HCT116 (cell line): ENCODE measurements at regions not wholly inside any gene's neighbourhood (a gene's known extent, or its start where the extent isn't known, plus 50 kb on each side); places are given as distances from the start of the nearest gene placed in this dataset.

Experiments
- ATAC-seq: fragments of 200-7000 bp; cut with Tn5 transposase; 2 replicates; pipeline ENCODE4 v1.9.1; 2020; ENCODE audit warnings: mild to moderate bottlenecking, moderate library complexity
- BruUV-seq: library from RNA; stranded (reverse); fragments of 400-500 nt; replicated peaks from 2 replicates; lab custom pipeline; 2021; lab: Mats Ljungman, UMichigan
- CTCF ChIA-PET: fragments of 300-600 bp; sonication (Branson Sonifier 250); formaldehyde crosslinking; loops from one replicate; lab custom pipeline; 2021; ENCODE audit warnings: antibody characterized with exemption; lab: Charles Lee
- POLR2A ChIA-PET: fragments of 300-600, 350-600 bp; sonication (Branson Sonifier 250); formaldehyde crosslinking; loops from one replicate; lab custom pipeline; 2021; ENCODE audit warnings: antibody characterized with exemption; lab: Charles Lee
- RAD21 ChIA-PET, 2 experiments: fragments of 300-600 bp; sonication (Branson Sonifier 250); formaldehyde crosslinking; loops; one replicate each; lab custom pipeline; 2023; ENCODE audit warnings: low total read pairs in 2 of 2; ENCODE audit not compliant: uncharacterized antibody in 2 of 2, unreplicated experiment in 2 of 2, low non-redundant PET in 1 of 2; lab: Charles Lee
- DNase-seq: peaks from one replicate; pipeline ENCODE4 v3.0.0-alpha.2; 2010; ENCODE audit warnings: low read depth, low spot score
- H2AFZ ChIP-seq: fragments of 200-600 bp; shearing (Covaris generic), sonication (generic); 2 replicates; pipeline ENCODE4 v1.6.1; 2017; ENCODE audit warnings: low read depth, mixed run types, mixed read lengths, antibody characterized with exemption, low read length; ENCODE audit not compliant: poor library complexity, severe bottlenecking
- H3K27ac ChIP-seq: 2 replicates; pipeline ENCODE4 v1.5.1; 2012; ENCODE audit warnings: low read depth, low read length
- H3K27me3 ChIP-seq: fragments of 200-600 bp; sonication (generic); 2 replicates; pipeline ENCODE4 v1.6.1; 2016; ENCODE audit warnings: mixed run types, low read length, mixed read lengths; ENCODE audit not compliant: insufficient read depth
- H3K36me3 ChIP-seq, 2 experiments: fragments of 200-500 bp in 1 of 2; fragments of 200-600 bp in 1 of 2; sonication (Bioruptor generic) in 1 of 2; sonication (generic) in 1 of 2; 2 replicates each; pipeline versions ENCODE4 v1.5.1 to v1.6.1; 2014 to 2016; ENCODE audit warnings: low read length in 2 of 2, inconsistent platforms in 1 of 2, mixed read lengths in 1 of 2, mixed run types in 1 of 2; ENCODE audit not compliant: insufficient read depth in 2 of 2, control insufficient read depth in 1 of 2
- H3K4me1 ChIP-seq, 2 experiments: fragments of 200-600 bp in 1 of 2; sonication (generic) in 1 of 2; 2 replicates each; pipeline versions ENCODE4 v1.5.1 to v1.6.1; 2012 to 2017; ENCODE audit warnings: low read length in 2 of 2, inconsistent platforms in 1 of 2, mild to moderate bottlenecking in 1 of 2, mixed read lengths in 1 of 2, mixed run types in 1 of 2, moderate library complexity in 1 of 2; ENCODE audit not compliant: insufficient read depth in 2 of 2, control insufficient read depth in 1 of 2
- H3K4me2 ChIP-seq: fragments of 200-600 bp; sonication (generic); 2 replicates; pipeline ENCODE4 v1.6.1; 2017; ENCODE audit warnings: mixed run types, low read length, mixed read lengths
- H3K4me3 ChIP-seq, 2 experiments: fragments of 200-600 bp in 1 of 2; sonication (generic) in 1 of 2; replicated peaks in 1 of 2; 2 replicates each; pipeline ENCODE4 v1.5.1; 2011 to 2016; ENCODE audit warnings: low read length in 2 of 2, control low read depth in 1 of 2, low read depth in 1 of 2, mild to moderate bottlenecking in 1 of 2, mixed read lengths in 1 of 2, mixed run types in 1 of 2
- H3K79me2 ChIP-seq: fragments of 200-600 bp; sonication (generic); 2 replicates; pipeline ENCODE4 v1.6.1; 2017; ENCODE audit warnings: mild to moderate bottlenecking, mixed run types, low read length, moderate library complexity, mixed read lengths; ENCODE audit not compliant: insufficient read depth
- H3K9ac ChIP-seq: fragments of 200-600 bp; sonication (generic); 2 replicates; pipeline ENCODE4 v1.6.1; 2016; ENCODE audit warnings: low read length, mixed read lengths
- H3K9me2 ChIP-seq: fragments of 200-600 bp; sonication (generic), shearing (Covaris generic); 2 replicates; pipeline ENCODE4 v1.6.1; 2017; ENCODE audit warnings: mixed run types, mild to moderate bottlenecking, moderate library complexity; ENCODE audit not compliant: insufficient read depth
- H3K9me3 ChIP-seq, 2 experiments: fragments of 200-500 bp in 1 of 2; fragments of 200-600 bp in 1 of 2; sonication (Bioruptor generic) in 1 of 2; sonication (generic) in 1 of 2; 2 replicates each; pipeline ENCODE4 v1.6.1; 2014 to 2017; ENCODE audit warnings: low read length in 2 of 2, mixed read lengths in 2 of 2, inconsistent platforms in 1 of 2, low read depth in 1 of 2, mild to moderate bottlenecking in 1 of 2, mixed run types in 1 of 2, moderate library complexity in 1 of 2; ENCODE audit not compliant: control insufficient read depth in 1 of 2, insufficient read depth in 1 of 2
- H4K20me1 ChIP-seq: fragments of 200-600 bp; sonication (generic), shearing (Covaris generic); 2 replicates; pipeline ENCODE4 v1.6.1; 2017; ENCODE audit warnings: mixed run types, mild to moderate bottlenecking, moderate library complexity; ENCODE audit not compliant: insufficient read depth
- CBX3 ChIP-seq: IDR thresholded peaks from 2 replicates; pipeline ENCODE4 v1.6.1; 2012; ENCODE audit warnings: low read depth
- EGR1 ChIP-seq: IDR thresholded peaks from 2 replicates; pipeline ENCODE4 v1.6.1; 2012; ENCODE audit warnings: low read depth
- EZH2 ChIP-seq: fragments of 200-600 bp; sonication (generic); IDR thresholded peaks from 2 replicates; pipeline ENCODE4 v1.6.1; 2017; ENCODE audit warnings: antibody characterized with exemption, mixed run types
- EZH2phosphoT487 ChIP-seq: fragments of 200-600 bp; IDR thresholded peaks from 2 replicates; pipeline ENCODE4 v1.6.1; 2018; ENCODE audit warnings: antibody characterized with exemption, borderline replicate concordance
- FOSL1 ChIP-seq: IDR thresholded peaks from 2 replicates; pipeline ENCODE4 v1.6.1; 2012; ENCODE audit warnings: low read depth
- JUND ChIP-seq: IDR thresholded peaks from 2 replicates; pipeline ENCODE4 v1.6.1; 2012
- POLR2AphosphoS5 ChIP-seq: IDR thresholded peaks from 2 replicates; pipeline ENCODE4 v1.6.1; 2011; ENCODE audit warnings: mild to moderate bottlenecking, low read depth, low read length, moderate library complexity
- RAD21 ChIP-seq: IDR thresholded peaks from 2 replicates; pipeline ENCODE4 v1.6.1; 2012; ENCODE audit warnings: low read depth, mild to moderate bottlenecking
- SP1 ChIP-seq: IDR thresholded peaks from 2 replicates; pipeline ENCODE4 v1.6.1; 2012; ENCODE audit warnings: low read depth
- SRF ChIP-seq: IDR thresholded peaks from 2 replicates; pipeline ENCODE4 v1.6.1; 2012; ENCODE audit warnings: low read depth
- YY1 ChIP-seq: IDR thresholded peaks from 2 replicates; pipeline ENCODE4 v1.6.1; 2011; ENCODE audit warnings: low read length, low read depth, moderate library complexity, mild to moderate bottlenecking; ENCODE audit not compliant: insufficient replicate concordance; ENCODE audit errors: extremely low read depth
- ZFX ChIP-seq: fragments of 450-650 bp; IDR thresholded peaks from 2 replicates; pipeline ENCODE4 v1.6.1; 2017
- ZNF274 ChIP-seq: fragments of 200-500 bp; sonication (Bioruptor generic); IDR thresholded peaks from 2 replicates; pipeline ENCODE4 v1.6.1; 2014; ENCODE audit warnings: mild to moderate bottlenecking, low read depth, low read length, inconsistent platforms
- intact Hi-C: fragments of 100-400 bp; cut with micrococcal nuclease; formaldehyde crosslinking; loops from 2 replicates; pipeline ENCODE4 v1.10.0; 2022
- TF ChIP-seq, protein P1 (sequence below): IDR thresholded peaks from 2 replicates; pipeline ENCODE4 v1.6.1; 2011; ENCODE audit warnings: mild to moderate bottlenecking, low read length, moderate library complexity; ENCODE audit not compliant: insufficient replicate concordance; ENCODE audit errors: extremely low read depth
- TF ChIP-seq, protein P2 (sequence below): IDR thresholded peaks from 2 replicates; pipeline ENCODE4 v1.6.1; 2012

DNA sequence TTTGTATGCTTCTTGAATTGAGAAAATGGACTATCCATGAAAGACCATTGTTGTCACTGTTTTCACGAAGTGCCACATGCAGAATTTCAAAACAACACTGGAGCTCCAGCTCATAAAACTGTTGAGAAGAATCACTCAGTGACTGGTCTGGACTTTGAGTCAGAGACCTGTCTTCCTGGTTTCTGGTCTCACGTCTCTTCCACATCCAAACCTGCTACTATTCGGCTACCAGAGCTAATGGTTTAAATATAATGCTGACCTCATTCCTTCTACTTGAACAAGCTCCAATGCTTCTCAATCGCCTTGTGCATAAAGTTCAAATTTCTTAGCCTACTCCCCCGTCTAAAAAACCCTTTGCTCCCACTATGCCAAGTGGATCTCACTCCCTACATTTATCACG is 227.9 kb upstream of the NR2F2 start:
- H3K9me2 ChIP-seq, result no peaks in the 10 kb centered on the region
- H3K36me3 ChIP-seq, result no peaks in the 10 kb centered on the region
- POLR2A ChIA-PET, result no interaction called here
- H3K79me2 ChIP-seq, result no peaks in the 10 kb centered on the region
- RAD21 ChIA-PET, result no interaction called here
- H2AFZ ChIP-seq, result no peak overlapping the region
- H3K27me3 ChIP-seq, result no peaks in the 10 kb centered on the region
- intact Hi-C loops, result no loop called here
- H3K4me1 ChIP-seq, result peaks cover 0 to 4% of the 10 kb centered on the region in 2 experiments; a peak in 1 of 4 replicates
- no peak for DNase-seq
- H3K9ac ChIP-seq, result no peak overlapping the region
- H3K9me3 ChIP-seq, result no peaks in the 10 kb centered on the region
- no peak for TF ChIP-seq CBX3
- TF ChIP-seq, protein P1, sequence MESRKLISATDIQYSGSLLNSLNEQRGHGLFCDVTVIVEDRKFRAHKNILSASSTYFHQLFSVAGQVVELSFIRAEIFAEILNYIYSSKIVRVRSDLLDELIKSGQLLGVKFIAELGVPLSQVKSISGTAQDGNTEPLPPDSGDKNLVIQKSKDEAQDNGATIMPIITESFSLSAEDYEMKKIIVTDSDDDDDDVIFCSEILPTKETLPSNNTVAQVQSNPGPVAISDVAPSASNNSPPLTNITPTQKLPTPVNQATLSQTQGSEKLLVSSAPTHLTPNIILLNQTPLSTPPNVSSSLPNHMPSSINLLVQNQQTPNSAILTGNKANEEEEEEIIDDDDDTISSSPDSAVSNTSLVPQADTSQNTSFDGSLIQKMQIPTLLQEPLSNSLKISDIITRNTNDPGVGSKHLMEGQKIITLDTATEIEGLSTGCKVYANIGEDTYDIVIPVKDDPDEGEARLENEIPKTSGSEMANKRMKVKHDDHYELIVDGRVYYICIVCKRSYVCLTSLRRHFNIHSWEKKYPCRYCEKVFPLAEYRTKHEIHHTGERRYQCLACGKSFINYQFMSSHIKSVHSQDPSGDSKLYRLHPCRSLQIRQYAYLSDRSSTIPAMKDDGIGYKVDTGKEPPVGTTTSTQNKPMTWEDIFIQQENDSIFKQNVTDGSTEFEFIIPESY, result no peak
- TF ChIP-seq EZH2phosphoT487, result no peak
- TF ChIP-seq ZNF274, result no peak
- TF ChIP-seq EGR1, result no peak
- TF ChIP-seq FOSL1, result no peak
- no peak for TF ChIP-seq POLR2AphosphoS5
- TF ChIP-seq SRF, result no peak
- TF ChIP-seq, all 23 proteins: peak for 0
- BruUV-seq, result no TSS peak
- ATAC-seq, result no peak
- Histone ChIP-seq H3K4me2 (no peak overlapping the region), H4K20me1 (no peaks in the 10 kb centered on the region), H3K4me3 (no peak overlapping the region), H3K27ac (no peak overlapping the region)
- CTCF ChIA-PET, result no interaction called here

DNA sequence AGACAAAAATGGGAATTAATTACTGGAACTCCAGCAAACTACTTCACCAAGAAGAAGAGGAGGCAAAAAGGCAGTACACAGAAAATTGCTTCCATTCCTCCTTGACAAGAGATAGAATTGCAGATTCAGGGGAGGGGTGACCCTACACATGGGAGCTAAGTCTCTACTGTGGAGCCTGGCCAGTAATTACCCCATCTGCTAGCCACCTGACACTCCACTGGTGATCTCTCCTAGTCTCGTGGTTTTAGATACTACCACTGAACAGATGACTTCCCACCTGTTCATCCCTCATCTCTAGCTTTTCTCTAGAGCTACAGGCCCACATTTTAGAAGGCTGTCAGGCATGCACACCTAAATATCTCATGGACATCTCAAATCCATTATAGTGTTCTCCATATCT is 224.3 kb upstream of the NR2F2 start:
- ChIA-PET RAD21 (no interaction called here), POLR2A (no interaction called here), CTCF (no interaction called here)
- Histone ChIP-seq H3K27me3 (no peaks in the 10 kb centered on the region), H3K4me1 (peaks cover 0 to 4% of the 10 kb centered on the region in 2 experiments; a peak in 1 of 4 replicates), H3K4me3 (no peak overlapping the region), H3K27ac (no peak overlapping the region), H4K20me1 (no peaks in the 10 kb centered on the region), H3K9ac (no peak overlapping the region), H3K36me3 (no peaks in the 10 kb centered on the region), H3K79me2 (no peaks in the 10 kb centered on the region), H3K4me2 (no peak overlapping the region), H2AFZ (no peak overlapping the region), H3K9me2 (no peaks in the 10 kb centered on the region), H3K9me3 (no peaks in the 10 kb centered on the region)
- no TSS peak for BruUV-seq
- ATAC-seq, result no peak
- intact Hi-C loops, result no loop called here
- TF ChIP-seq EZH2, result no peak
- TF ChIP-seq, protein P1, result no peak
- no peak for TF ChIP-seq JUND
- TF ChIP-seq SP1, result no peak
- TF ChIP-seq, protein P2, sequence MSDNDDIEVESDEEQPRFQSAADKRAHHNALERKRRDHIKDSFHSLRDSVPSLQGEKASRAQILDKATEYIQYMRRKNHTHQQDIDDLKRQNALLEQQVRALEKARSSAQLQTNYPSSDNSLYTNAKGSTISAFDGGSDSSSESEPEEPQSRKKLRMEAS, result no peak
- no peak for TF ChIP-seq RAD21
- TF ChIP-seq ZFX, result no peak
- TF ChIP-seq YY1, result no peak
- no peak for TF ChIP-seq CBX3
- no peak for DNase-seq
